Coronary artery (tissue), 2 donors: ENCODE measurements at regions not wholly inside any gene's neighbourhood (a gene's known extent, or its start where the extent isn't known, plus 50 kb on each side); places are given as distances from the start of the nearest gene placed in this dataset.

Experiments used
- DNase-seq: peaks from one replicate; pipeline ENCODE4 v3.0.0-alpha.2; 2017; ENCODE audit warnings: low spot score
- H3K27ac ChIP-seq, 2 donors: fragments of 200-600 bp; sonication (generic); one replicate each; pipeline ENCODE4 v1.5.1; 2016 to 2019
- H3K4me3 ChIP-seq: fragments of 200-600 bp; sonication (generic); 2 replicates; pipeline ENCODE4 v1.5.1; 2016; ENCODE audit warnings: mild to moderate bottlenecking, moderate library complexity
- CTCF ChIP-seq: fragments of 200-600 bp; sonication (generic); IDR thresholded peaks from one replicate; pipeline ENCODE4 v1.5.1; 2019; ENCODE audit warnings: antibody characterized with exemption

- no peak for TF ChIP-seq CTCF
- DNase-seq = no peak
- H3K4me3 ChIP-seq = no peak overlapping the region
- no peak overlapping the region for H3K27ac ChIP-seq
These were observed 73.3 kb downstream of the ABCC12 start for GRCh38 chr16:48082516-48082915.

DNA sequence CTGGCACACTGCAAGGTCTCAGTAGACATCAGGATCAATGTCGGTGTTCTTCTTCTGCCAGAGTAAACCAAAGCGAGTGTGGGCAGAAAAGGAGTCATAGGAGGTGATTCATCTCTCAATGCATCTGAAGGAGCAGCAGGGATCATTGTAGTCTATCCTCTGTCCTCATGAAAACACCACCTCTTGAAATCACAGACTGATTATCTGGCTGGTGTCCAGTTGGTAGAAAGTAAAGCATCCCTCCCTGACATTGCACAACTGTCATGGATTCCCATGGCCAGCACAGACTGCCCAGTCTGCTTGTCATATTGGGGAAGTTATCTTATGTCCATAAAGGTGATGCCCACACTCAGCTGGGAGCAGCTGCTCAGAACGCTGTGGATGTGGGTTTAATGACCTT lies 74.1 kb downstream of the ABCC12 start:
- no peak for DNase-seq
- no peak for TF ChIP-seq CTCF
- Histone ChIP-seq H3K4me3 (no peak overlapping the region), H3K27ac (no peak overlapping the region)

DNA sequence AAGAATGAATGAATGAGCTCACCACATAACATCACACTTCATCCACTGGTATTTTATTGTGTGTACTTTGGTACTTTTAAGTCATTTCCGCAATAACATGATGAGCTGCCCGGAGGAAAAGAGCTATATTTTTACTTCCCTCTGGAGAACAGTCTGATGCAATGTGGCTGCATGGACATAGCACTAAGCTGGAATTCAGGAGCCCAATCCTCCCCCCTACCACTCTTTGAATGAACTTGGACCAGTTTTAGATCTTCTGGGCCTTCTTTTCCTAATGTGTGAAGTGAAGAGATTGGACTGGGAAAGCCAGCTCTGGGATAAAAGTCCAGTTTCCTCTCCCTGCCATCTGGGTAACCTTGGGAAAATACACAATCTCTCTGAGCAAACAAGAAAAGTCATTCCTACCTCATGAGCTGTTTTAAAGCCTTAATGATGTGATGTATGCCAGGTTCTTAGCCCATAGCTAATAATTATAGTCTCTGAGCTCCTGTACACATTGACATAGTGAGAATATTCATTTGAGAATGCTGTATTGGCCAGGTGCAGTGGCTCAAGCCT lies 79.3 kb downstream of the ABCC12 start:
- Histone ChIP-seq H3K27ac (no peak overlapping the region), H3K4me3 (no peak overlapping the region)
- DNase-seq = no peak
- no peak for TF ChIP-seq CTCF

- Histone ChIP-seq H3K27ac (no peak overlapping the region), H3K4me3 (no peak overlapping the region)
- DNase-seq = no peak
- TF ChIP-seq CTCF = no peak
These were observed 80.4 kb downstream of the ABCC12 start for GRCh38 chr16:48075398-48075797.

DNA sequence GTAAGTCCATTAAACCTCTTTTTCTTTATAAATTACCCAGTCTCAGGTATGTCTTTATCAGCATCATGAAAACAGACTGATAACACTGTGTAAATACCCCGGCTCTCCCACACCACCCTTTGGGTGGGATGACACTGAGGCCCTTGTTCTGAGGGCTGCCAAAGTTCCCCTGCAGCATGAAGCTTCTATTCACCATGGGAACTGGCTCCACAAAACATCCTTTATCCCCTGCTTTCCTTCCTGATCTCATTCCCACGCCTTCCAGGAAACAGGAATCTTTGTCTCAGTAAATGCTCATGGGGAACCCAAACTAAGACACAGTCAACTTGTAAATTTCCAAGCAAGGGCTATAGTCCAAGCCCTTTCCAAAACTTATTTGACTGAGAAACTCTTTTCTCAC lies 88.4 kb downstream of the ABCC12 start:
- Histone ChIP-seq H3K4me3 (no peak overlapping the region), H3K27ac (no peak overlapping the region)
- no peak for DNase-seq
- TF ChIP-seq CTCF = no peak

DNA sequence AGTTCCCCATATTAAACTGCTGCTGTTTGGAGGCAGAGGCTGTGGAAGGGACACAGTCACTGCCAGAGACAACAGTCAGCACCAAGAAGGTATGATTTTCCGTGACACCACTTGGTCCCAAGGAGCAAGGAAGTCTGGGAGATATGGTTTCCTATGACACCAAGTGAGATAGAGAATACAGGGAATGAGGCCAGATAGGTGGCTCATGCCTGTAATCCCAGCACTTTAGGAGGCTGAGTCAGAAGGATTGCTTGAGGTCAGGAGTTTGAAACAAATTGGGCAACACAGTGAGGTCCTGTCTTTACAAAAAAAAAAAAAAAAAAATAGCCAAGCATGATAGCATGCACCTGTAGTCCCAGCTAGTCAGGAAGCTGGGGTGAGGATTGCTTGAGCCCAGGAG lies 90.8 kb downstream of the ABCC12 start:
- Histone ChIP-seq H3K4me3 (no peak overlapping the region), H3K27ac (no peak overlapping the region)
- DNase-seq = no peak
- no peak for TF ChIP-seq CTCF

DNA sequence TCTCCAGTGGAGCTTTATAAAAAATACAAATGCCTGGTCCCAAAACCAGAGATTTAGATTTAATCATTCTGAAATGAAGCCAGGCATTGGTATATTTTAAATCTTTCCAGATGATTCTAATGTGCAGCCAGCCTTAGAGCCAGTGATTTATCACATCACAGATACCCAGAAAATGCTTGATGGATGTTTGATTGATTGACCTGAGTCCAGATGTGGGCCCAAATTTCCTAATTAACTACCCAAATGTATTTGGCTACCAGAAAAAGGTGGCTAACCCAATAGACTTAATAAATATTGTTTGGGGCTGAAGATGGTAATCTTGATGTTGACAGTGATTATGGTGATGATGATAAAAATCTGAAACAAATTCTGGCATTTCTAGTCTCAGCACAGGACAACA lies 93.1 kb downstream of the ABCC12 start:
- Histone ChIP-seq H3K27ac (no peak overlapping the region), H3K4me3 (no peak overlapping the region)
- no peak for DNase-seq
- no peak for TF ChIP-seq CTCF
